Vagina (tissue), 2 donors: ENCODE measurements at regions not wholly inside any gene's neighbourhood (a gene's known extent, or its start where the extent isn't known, plus 50 kb on each side); places are given as distances from the start of the nearest gene placed in this dataset.

ENCODE experiments used
- DNase-seq, 2 donors: peaks; one replicate each; pipeline ENCODE4 v3.0.0-alpha.2; 2017; ENCODE audit errors: extremely low spot score in 2 of 2
- H3K27ac ChIP-seq: fragments of 200-600 bp; sonication (generic); one replicate; pipeline ENCODE4 v1.5.1; 2019
- H3K27me3 ChIP-seq: fragments of 200-600 bp; sonication (generic); one replicate; pipeline ENCODE4 v1.5.1; 2019
- H3K36me3 ChIP-seq, 2 donors: fragments of 200-600 bp; sonication (generic); one replicate each; pipeline ENCODE4 v1.5.1; 2017 to 2019
- H3K4me1 ChIP-seq: fragments of 200-600 bp; sonication (generic); one replicate; pipeline ENCODE4 v1.5.1; 2019
- H3K4me3 ChIP-seq, 2 donors: fragments of 200-600 bp; sonication (generic); 1 replicate in 1 of 2; 2 replicates in 1 of 2; pipeline ENCODE4 v1.5.1; 2016 to 2019
- H3K9me3 ChIP-seq: fragments of 200-600 bp; sonication (generic); one replicate; pipeline ENCODE4 v1.5.1; 2019
- CTCF ChIP-seq, 3 experiments: fragments of 450-650 bp in 2 of 3; fragments of 200-600 bp in 1 of 3; sonication (generic) in 1 of 3; IDR thresholded peaks; one replicate each; pipeline ENCODE4 v1.5.1; 2017 to 2019; ENCODE audit warnings: antibody characterized with exemption in 3 of 3, mild to moderate bottlenecking in 2 of 3, moderate library complexity in 2 of 3
- POLR2A ChIP-seq, 2 donors: fragments of 450-650 bp; IDR thresholded peaks; one replicate each; pipeline ENCODE4 v1.6.1; 2017; ENCODE audit warnings: antibody characterized with exemption in 2 of 2, mild to moderate bottlenecking in 2 of 2, moderate library complexity in 2 of 2
- POLR2AphosphoS5 ChIP-seq, 2 donors: sonication (generic); formaldehyde crosslinking; IDR thresholded peaks; one replicate each; pipeline ENCODE4 v1.9.0; 2017; ENCODE audit warnings: antibody characterized with exemption in 2 of 2, mild to moderate bottlenecking in 2 of 2, low read depth in 1 of 2; ENCODE audit not compliant: insufficient read depth in 1 of 2
- intact Hi-C: fragments of 100-400 bp; cut with DNase I; formaldehyde crosslinking; loops from one replicate; pipeline ENCODE4 v1.15.1; 2023

- no peak for DNase-seq
- Histone ChIP-seq H3K36me3 (no peaks in the 10 kb centered on the region), H3K27ac (no peak overlapping the region), H3K4me1 (no peaks in the 10 kb centered on the region), H3K9me3 (no peaks in the 10 kb centered on the region), H3K4me3 (no peak overlapping the region), H3K27me3 (no peaks in the 10 kb centered on the region)
- intact Hi-C loops = no loop called here
- TF ChIP-seq POLR2AphosphoS5 (IDR thresholded peaks at IDR 0.05; ENCODE audit: insufficient read depth in 1 of 2, low read depth in 1 of 2) (no peak), POLR2A (IDR thresholded peaks at IDR 0.05) (no peak), CTCF (IDR thresholded peaks at IDR 0.05) (no peak)
Observed at GRCh38 chr12:58184212-58184611, 242.8 kb downstream of the ATP23 start.

DNA sequence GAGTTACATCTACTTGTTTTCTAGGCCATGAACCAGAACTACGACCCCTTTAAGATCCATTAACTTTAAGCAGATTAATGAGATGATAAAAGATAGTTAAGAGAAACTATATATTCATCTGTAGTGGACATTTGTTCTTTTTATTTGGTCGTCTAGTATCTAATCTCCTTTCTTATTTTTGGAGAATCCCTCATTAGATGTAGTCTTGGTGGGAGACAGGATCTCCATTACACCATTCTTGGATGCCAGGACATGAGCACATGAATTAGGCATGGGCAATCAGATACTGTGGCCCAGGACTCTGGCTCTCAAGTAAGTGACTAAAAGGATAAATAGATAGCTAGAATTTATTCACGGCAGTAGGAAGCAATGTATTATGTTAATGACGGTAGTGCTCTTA lies 245.0 kb downstream of the ATP23 start:
- DNase-seq = no peak
- no peaks in the 10 kb centered on the region for H3K4me1 ChIP-seq
- intact Hi-C loops = no loop called here
- no peaks in the 10 kb centered on the region for H3K9me3 ChIP-seq
- TF ChIP-seq POLR2AphosphoS5 (IDR thresholded peaks at IDR 0.05; ENCODE audit: insufficient read depth in 1 of 2, low read depth in 1 of 2) (no peak), POLR2A (IDR thresholded peaks at IDR 0.05) (no peak), CTCF (IDR thresholded peaks at IDR 0.05) (no peak)
- H3K27me3 ChIP-seq = no peaks in the 10 kb centered on the region
- H3K36me3 ChIP-seq = no peaks in the 10 kb centered on the region
- H3K4me3 ChIP-seq = no peak overlapping the region
- H3K27ac ChIP-seq = no peak overlapping the region

- Histone ChIP-seq H3K27me3 (no peaks in the 10 kb centered on the region), H3K4me1 (no peaks in the 10 kb centered on the region), H3K9me3 (no peaks in the 10 kb centered on the region), H3K27ac (no peak overlapping the region), H3K36me3 (no peaks in the 10 kb centered on the region), H3K4me3 (no peak overlapping the region)
- TF ChIP-seq POLR2A (IDR thresholded peaks at IDR 0.05) (no peak), POLR2AphosphoS5 (IDR thresholded peaks at IDR 0.05; ENCODE audit: insufficient read depth in 1 of 2, low read depth in 1 of 2) (no peak)
- intact Hi-C loops = no loop called here
- DNase-seq = no peak
Observed at GRCh38 chr12:58186914-58187313, 245.5 kb downstream of the ATP23 start.

DNA sequence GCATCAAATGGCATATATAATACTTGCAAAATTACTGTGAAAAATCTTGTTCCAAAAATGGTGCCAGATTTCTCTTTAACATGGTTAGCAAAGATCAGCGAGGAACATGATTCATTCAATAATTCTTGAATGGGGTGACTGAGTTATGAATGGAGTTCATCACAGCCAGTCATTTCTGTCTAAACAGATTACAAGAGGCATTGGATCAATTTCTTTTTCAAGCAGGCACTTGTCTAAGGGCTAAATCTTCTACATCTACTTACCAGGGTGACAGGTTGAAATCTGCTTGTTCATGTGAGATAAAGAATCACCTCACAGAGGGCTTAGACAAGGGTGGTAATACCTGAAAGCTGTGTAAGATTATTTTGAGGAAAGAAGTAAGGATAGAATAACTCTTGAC lies 247.7 kb downstream of the ATP23 start:
- Histone ChIP-seq H3K9me3 (no peaks in the 10 kb centered on the region), H3K4me1 (no peaks in the 10 kb centered on the region), H3K36me3 (no peaks in the 10 kb centered on the region), H3K27me3 (no peaks in the 10 kb centered on the region), H3K27ac (no peak overlapping the region), H3K4me3 (no peak overlapping the region)
- intact Hi-C loops = no loop called here
- no peak for DNase-seq
- TF ChIP-seq POLR2AphosphoS5 (IDR thresholded peaks at IDR 0.05; ENCODE audit: insufficient read depth in 1 of 2, low read depth in 1 of 2) (no peak), CTCF (IDR thresholded peaks at IDR 0.05) (no peak), POLR2A (IDR thresholded peaks at IDR 0.05) (no peak)

GRCh38 chr12:58189893-58190292 lies 248.5 kb downstream of the ATP23 start:
- DNase-seq = no peak
- Histone ChIP-seq H3K4me3 (no peak overlapping the region), H3K36me3 (no peaks in the 10 kb centered on the region), H3K27ac (no peak overlapping the region), H3K27me3 (no peaks in the 10 kb centered on the region), H3K4me1 (no peaks in the 10 kb centered on the region), H3K9me3 (no peaks in the 10 kb centered on the region)
- intact Hi-C loops = no loop called here
- TF ChIP-seq CTCF (IDR thresholded peaks at IDR 0.05) (no peak), POLR2A (IDR thresholded peaks at IDR 0.05) (no peak), POLR2AphosphoS5 (IDR thresholded peaks at IDR 0.05; ENCODE audit: insufficient read depth in 1 of 2, low read depth in 1 of 2) (no peak)

DNA sequence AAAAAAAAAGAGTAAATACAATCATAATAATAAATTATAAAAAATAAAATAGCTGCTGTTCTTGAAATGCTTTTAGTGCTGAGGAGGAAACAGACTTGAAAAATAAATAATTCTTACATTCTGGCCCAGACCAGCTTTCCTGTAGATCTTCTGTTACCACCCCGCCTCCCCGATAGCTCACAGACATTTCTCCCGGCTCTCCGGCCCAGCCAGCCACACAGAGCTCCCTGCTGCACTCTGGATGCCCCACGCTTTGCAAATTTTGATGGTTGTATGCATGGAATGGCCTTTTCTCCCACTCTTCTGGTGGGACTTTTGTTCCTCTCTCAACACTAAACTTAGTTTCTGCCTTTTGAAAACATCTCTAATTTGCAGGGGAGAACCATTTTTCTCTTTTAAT lies 249.3 kb downstream of the ATP23 start:
- no peak for TF ChIP-seq POLR2AphosphoS5 (IDR thresholded peaks at IDR 0.05; ENCODE audit: insufficient read depth in 1 of 2, low read depth in 1 of 2)
- no peak for TF ChIP-seq CTCF (IDR thresholded peaks at IDR 0.05)
- no peak for TF ChIP-seq POLR2A (IDR thresholded peaks at IDR 0.05)
- Histone ChIP-seq H3K4me3 (no peak overlapping the region), H3K4me1 (no peaks in the 10 kb centered on the region), H3K9me3 (no peaks in the 10 kb centered on the region), H3K27me3 (no peaks in the 10 kb centered on the region), H3K27ac (no peak overlapping the region), H3K36me3 (no peaks in the 10 kb centered on the region)
- intact Hi-C loops = no loop called here
- no peak for DNase-seq
